Esophagus squamous epithelium (tissue), 4 donors: ENCODE measurements at regions not wholly inside any gene's neighbourhood (a gene's known extent, or its start where the extent isn't known, plus 50 kb on each side); places are given as distances from the start of the nearest gene placed in this dataset.

ENCODE experiments used
- POLR2A ChIP-seq, 4 donors: fragments of 450-650 bp; IDR thresholded peaks; one replicate each; pipeline ENCODE4 v1.6.1; 2017; ENCODE audit warnings: antibody characterized with exemption in 4 of 4, mild to moderate bottlenecking in 4 of 4, moderate library complexity in 3 of 4
- TF ChIP-seq, protein P1 (sequence below), 6 experiments: fragments of 450-650 bp in 4 of 6; fragments of 200-600 bp in 2 of 6; sonication (generic) in 2 of 6; IDR thresholded peaks; one replicate each; pipeline ENCODE4 v1.5.1; 2016 to 2019; ENCODE audit warnings: antibody characterized with exemption in 6 of 6, mild to moderate bottlenecking in 4 of 6, moderate library complexity in 4 of 6

DNA sequence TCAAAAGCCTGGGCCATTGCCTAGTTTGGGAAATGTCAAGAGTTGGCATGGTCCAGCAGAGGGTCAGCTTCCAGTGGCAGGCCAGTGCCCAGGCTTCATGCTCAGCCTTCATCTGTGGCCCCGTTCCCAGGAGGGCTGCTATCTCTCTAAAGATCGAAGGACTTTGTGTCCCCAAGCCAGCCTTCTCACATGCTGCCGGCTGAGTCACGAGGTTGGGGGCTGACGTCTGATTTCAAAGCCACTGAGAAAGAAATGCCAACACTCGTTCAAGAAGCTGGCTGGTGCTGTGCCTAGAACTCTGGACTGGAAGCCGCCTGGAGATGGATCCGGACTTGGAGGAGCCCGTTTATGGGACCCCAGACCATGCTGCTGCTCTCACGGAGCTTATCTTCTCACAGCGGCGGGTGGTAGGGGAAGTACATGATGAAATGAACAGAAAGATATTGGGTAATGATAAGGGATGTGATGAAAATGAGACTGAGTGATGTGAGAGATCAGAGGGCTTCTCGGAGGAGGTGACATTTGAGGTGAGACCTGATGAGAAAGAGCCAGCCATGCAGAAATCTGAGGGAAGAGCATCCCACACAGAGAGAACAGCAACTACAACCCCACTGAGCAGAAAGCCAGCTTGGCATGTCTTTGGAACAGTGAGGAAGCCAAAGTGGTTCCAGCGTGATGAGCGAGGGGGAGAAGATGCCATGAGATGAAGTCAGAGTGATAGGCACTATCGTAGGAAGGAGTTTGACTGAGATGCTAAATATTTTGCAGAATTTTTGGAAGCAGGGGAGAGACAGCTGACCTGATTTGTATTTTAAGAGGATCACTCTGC, 54.9 kb upstream of the BOD1 start:
- TF ChIP-seq, protein P1, sequence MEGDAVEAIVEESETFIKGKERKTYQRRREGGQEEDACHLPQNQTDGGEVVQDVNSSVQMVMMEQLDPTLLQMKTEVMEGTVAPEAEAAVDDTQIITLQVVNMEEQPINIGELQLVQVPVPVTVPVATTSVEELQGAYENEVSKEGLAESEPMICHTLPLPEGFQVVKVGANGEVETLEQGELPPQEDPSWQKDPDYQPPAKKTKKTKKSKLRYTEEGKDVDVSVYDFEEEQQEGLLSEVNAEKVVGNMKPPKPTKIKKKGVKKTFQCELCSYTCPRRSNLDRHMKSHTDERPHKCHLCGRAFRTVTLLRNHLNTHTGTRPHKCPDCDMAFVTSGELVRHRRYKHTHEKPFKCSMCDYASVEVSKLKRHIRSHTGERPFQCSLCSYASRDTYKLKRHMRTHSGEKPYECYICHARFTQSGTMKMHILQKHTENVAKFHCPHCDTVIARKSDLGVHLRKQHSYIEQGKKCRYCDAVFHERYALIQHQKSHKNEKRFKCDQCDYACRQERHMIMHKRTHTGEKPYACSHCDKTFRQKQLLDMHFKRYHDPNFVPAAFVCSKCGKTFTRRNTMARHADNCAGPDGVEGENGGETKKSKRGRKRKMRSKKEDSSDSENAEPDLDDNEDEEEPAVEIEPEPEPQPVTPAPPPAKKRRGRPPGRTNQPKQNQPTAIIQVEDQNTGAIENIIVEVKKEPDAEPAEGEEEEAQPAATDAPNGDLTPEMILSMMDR (IDR thresholded peaks at IDR 0.05), result no peak
- no peak for TF ChIP-seq POLR2A (IDR thresholded peaks at IDR 0.05)
